HUES6 (cell line): ENCODE measurements at regions not wholly inside any gene's neighbourhood (a gene's known extent, or its start where the extent isn't known, plus 50 kb on each side); places are given as distances from the start of the nearest gene placed in this dataset.
"Not testable (repeated sequence)": the region's sequence is repeated elsewhere in the genome, so short reads cannot be mapped to it uniquely, and the experiment has no call there.

ENCODE experiments used
- H3K27ac ChIP-seq: 2 replicates; pipeline ENCODE4 v1.7.0; 2013; ENCODE audit warnings: low read depth, mild to moderate bottlenecking, low read length, inconsistent platforms
- H3K27me3 ChIP-seq: 2 replicates; pipeline ENCODE4 v1.6.1; 2013; ENCODE audit warnings: low read length; ENCODE audit not compliant: control insufficient read depth, insufficient read depth
- H3K36me3 ChIP-seq: 2 replicates; pipeline ENCODE4 v1.6.1; 2013; ENCODE audit warnings: low read length; ENCODE audit not compliant: control insufficient read depth, insufficient read depth
- H3K4me1 ChIP-seq: 2 replicates; pipeline ENCODE4 v1.6.1; 2013; ENCODE audit warnings: low read length; ENCODE audit not compliant: control insufficient read depth, insufficient read depth
- H3K4me3 ChIP-seq: 2 replicates; pipeline ENCODE4 v1.5.1; 2013; ENCODE audit warnings: low read depth, low read length
- H3K9ac ChIP-seq: one replicate; pipeline ENCODE4 v1.6.1; 2013; ENCODE audit warnings: mild to moderate bottlenecking, low read length
- H3K9me3 ChIP-seq: 2 replicates; pipeline ENCODE4 v1.6.1; 2013; ENCODE audit warnings: low read depth, low read length; ENCODE audit not compliant: control insufficient read depth, insufficient read depth

GRCh38 chr12:5308216-5308615, 123.7 kb upstream of the NTF3 start:
- Histone ChIP-seq H3K36me3 (no peaks in the 10 kb centered on the region), H3K27ac (no peak overlapping the region), H3K9ac (no peak overlapping the region), H3K4me1 (no peaks in the 10 kb centered on the region), H3K4me3 (no peak overlapping the region), H3K27me3 (no peaks in the 10 kb centered on the region), H3K9me3 (no peaks in the 10 kb centered on the region; the same call in 1 of the 2 replicates)

GRCh38 chr12:5308996-5309395, 122.9 kb upstream of the NTF3 start:
- Histone ChIP-seq H3K4me1 (no peaks in the 10 kb centered on the region), H3K36me3 (no peaks in the 10 kb centered on the region), H3K27me3 (no peaks in the 10 kb centered on the region), H3K9me3 (peaks cover 3% of the 10 kb centered on the region; the same call in 1 of the 2 replicates), H3K27ac (no peak overlapping the region), H3K9ac (no peak overlapping the region), H3K4me3 (no peak overlapping the region)

- no peaks in the 10 kb centered on the region for H3K36me3 ChIP-seq
- H3K27ac ChIP-seq = no peak overlapping the region
- H3K4me1 ChIP-seq = no peaks in the 10 kb centered on the region
- no peak overlapping the region for H3K9ac ChIP-seq
- no peak overlapping the region for H3K4me3 ChIP-seq
- H3K27me3 ChIP-seq = no peaks in the 10 kb centered on the region
- H3K9me3 ChIP-seq = peaks cover 10% of the 10 kb centered on the region; the same call in 1 of the 2 replicates
Measured at GRCh38 chr12:5309654-5310053, 122.3 kb upstream of the NTF3 start.

- no peak overlapping the region for H3K27ac ChIP-seq
- no peaks in the 10 kb centered on the region for H3K4me1 ChIP-seq
- H3K4me3 ChIP-seq = no peak overlapping the region
- no peaks in the 10 kb centered on the region for H3K36me3 ChIP-seq
- H3K9me3 ChIP-seq = peaks cover 14% of the 10 kb centered on the region; the same call in 1 of the 2 replicates
- no peak overlapping the region for H3K9ac ChIP-seq
- no peaks in the 10 kb centered on the region for H3K27me3 ChIP-seq
Measured at GRCh38 chr12:5310151-5310550, 121.8 kb upstream of the NTF3 start.

GRCh38 chr12:5317556-5317955, 114.4 kb upstream of the NTF3 start:
- no peak overlapping the region for H3K27ac ChIP-seq
- no peaks in the 10 kb centered on the region for H3K36me3 ChIP-seq
- peaks cover 19% of the 10 kb centered on the region; the same call in 1 of the 2 replicates for H3K9me3 ChIP-seq
- H3K4me1 ChIP-seq = no peaks in the 10 kb centered on the region
- no peaks in the 10 kb centered on the region for H3K27me3 ChIP-seq
- H3K4me3 ChIP-seq = no peak overlapping the region
- H3K9ac ChIP-seq = no peak overlapping the region

GRCh38 chr12:5318874-5319273, 113.0 kb upstream of the NTF3 start:
- Histone ChIP-seq H3K27ac (no peak overlapping the region), H3K27me3 (no peaks in the 10 kb centered on the region), H3K36me3 (no peaks in the 10 kb centered on the region), H3K4me3 (no peak overlapping the region), H3K9me3 (peaks cover 17% of the 10 kb centered on the region; the same call in 1 of the 2 replicates), H3K9ac (no peak overlapping the region), H3K4me1 (no peaks in the 10 kb centered on the region)

GRCh38 chr12:5328669-5329517, 103.0 kb upstream of the NTF3 start:
- peaks cover 3% of the 10 kb centered on the region; the same call in 1 of the 2 replicates for H3K9me3 ChIP-seq
- no peak overlapping the region for H3K9ac ChIP-seq
- H3K36me3 ChIP-seq = no peaks in the 10 kb centered on the region
- no peaks in the 10 kb centered on the region for H3K27me3 ChIP-seq
- no peak overlapping the region for H3K4me3 ChIP-seq
- no peak overlapping the region for H3K27ac ChIP-seq
- H3K4me1 ChIP-seq = 0 out of 2 replicates have a peak, but pooled peaks cover 4% of the 10 kb centered on the region

- H3K9ac ChIP-seq = no peak overlapping the region
- no peaks in the 10 kb centered on the region for H3K9me3 ChIP-seq
- no peaks in the 10 kb centered on the region for H3K27me3 ChIP-seq
- H3K4me3 ChIP-seq = no peak overlapping the region
- H3K4me1 ChIP-seq = 0 out of 2 replicates have a peak, but pooled peaks cover 4% of the 10 kb centered on the region
- H3K36me3 ChIP-seq = no peaks in the 10 kb centered on the region
- H3K27ac ChIP-seq = no peak overlapping the region
Measured at GRCh38 chr12:5332551-5332950, 99.4 kb upstream of the NTF3 start.

GRCh38 chr12:5333096-5333495, 98.8 kb upstream of the NTF3 start:
- no peaks in the 10 kb centered on the region for H3K36me3 ChIP-seq
- H3K4me1 ChIP-seq = 0 out of 2 replicates have a peak, but pooled peaks cover 4% of the 10 kb centered on the region
- no peak overlapping the region for H3K27ac ChIP-seq
- no peaks in the 10 kb centered on the region for H3K9me3 ChIP-seq
- H3K9ac ChIP-seq = no peak overlapping the region
- H3K27me3 ChIP-seq = no peaks in the 10 kb centered on the region
- no peak overlapping the region for H3K4me3 ChIP-seq

- H3K27me3 ChIP-seq = no peaks in the 10 kb centered on the region
- H3K4me3 ChIP-seq = no peak overlapping the region
- no peaks in the 10 kb centered on the region for H3K4me1 ChIP-seq
- H3K9me3 ChIP-seq = no peaks in the 10 kb centered on the region
- H3K36me3 ChIP-seq = no peaks in the 10 kb centered on the region
- H3K27ac ChIP-seq = no peak overlapping the region
- no peak overlapping the region for H3K9ac ChIP-seq
Measured at GRCh38 chr12:5335069-5335468, 96.8 kb upstream of the NTF3 start.

- H3K4me1 ChIP-seq, H3K27ac ChIP-seq, H3K27me3 ChIP-seq, H3K4me3 ChIP-seq, H3K9me3 ChIP-seq, H3K36me3 ChIP-seq, H3K9ac ChIP-seq: not testable (repeated sequence)
Measured at GRCh38 chr12:5341086-5341485, 90.8 kb upstream of the NTF3 start.
